ENCODE measurements at regions not wholly inside any gene's neighbourhood (a gene's known extent, or its start where the extent isn't known, plus 50 kb on each side); places are given as distances from the start of the nearest gene placed in this dataset.
A peak's percentile ranks its signal among the peaks of the same experiment; 100 is the strongest.

GRCh38 chr10:61024856-61025201 is 80.8 kb upstream of the RHOBTB1 start:
- POLR2A ChIA-PET: no interaction called here
- peak; percentile 58 for DNase-seq (ENCODE audit: extremely low spot score)
- TF ChIP-seq SUZ12 (IDR thresholded peaks at IDR 0.05) (no peak), FOXA1 (IDR thresholded peaks at IDR 0.05) (no peak), L3MBTL2 (conservative IDR thresholded peaks at IDR 0.05) (no peak), PKNOX1 (IDR thresholded peaks at IDR 0.05) (no peak), LEF1 (IDR thresholded peaks at IDR 0.05; ENCODE audit: borderline replicate concordance) (no peak), ZNF384 (IDR thresholded peaks at IDR 0.05) (no peak), SP1 (IDR thresholded peaks at IDR 0.05) (no peak), NFRKB (IDR thresholded peaks at IDR 0.05) (no peak)
- CTCF ChIA-PET: interaction anchor here (0.6 to 1.5 kb wide), 9 partner anchors 10 to 208 kb away, joined by 3 to 8 read pairs (median 3); no protein-coding TSS in a partner anchor

GRCh38 chr10:61024151-61024855 is 80.3 kb upstream of the RHOBTB1 start:
- POLR2A ChIA-PET: interaction anchor here (0.6 kb wide), 1 partner anchor 79 kb away, joined by 3 read pairs; no protein-coding TSS in a partner anchor
- TF ChIP-seq SP1 (IDR thresholded peaks at IDR 0.05): no peak
- TF ChIP-seq L3MBTL2 (conservative IDR thresholded peaks at IDR 0.05): no peak
- no peak for TF ChIP-seq ZNF384 (IDR thresholded peaks at IDR 0.05)
- TF ChIP-seq TARDBP (IDR thresholded peaks at IDR 0.05): no peak
- TF ChIP-seq FOXA1 (IDR thresholded peaks at IDR 0.05): no peak
- no peak for TF ChIP-seq FOXK2 (IDR thresholded peaks at IDR 0.05)
- no peak for DNase-seq (ENCODE audit: extremely low spot score)
- CTCF ChIA-PET: interaction anchor here (0.7 to 1.5 kb wide), 6 partner anchors 9 to 131 kb away, joined by 3 to 8 read pairs (median 4); no protein-coding TSS in a partner anchor

- CTCF ChIA-PET: interaction anchor here (1.1 kb wide), 1 partner anchor 10 kb away, joined by 5 read pairs; no protein-coding TSS in a partner anchor
- TF ChIP-seq LEF1 (IDR thresholded peaks at IDR 0.05; ENCODE audit: borderline replicate concordance) (no peak), FOXA1 (IDR thresholded peaks at IDR 0.05) (no peak), SP1 (IDR thresholded peaks at IDR 0.05) (no peak), NFRKB (IDR thresholded peaks at IDR 0.05) (no peak), L3MBTL2 (conservative IDR thresholded peaks at IDR 0.05) (no peak), CTBP1 (IDR thresholded peaks at IDR 0.05; ENCODE audit: borderline replicate concordance) (no peak), BHLHE40 (IDR thresholded peaks at IDR 0.05; ENCODE audit: borderline replicate concordance) (no peak), TARDBP (IDR thresholded peaks at IDR 0.05) (no peak), FOXK2 (IDR thresholded peaks at IDR 0.05) (no peak), ELF4 (IDR thresholded peaks at IDR 0.05) (no peak), SUZ12 (IDR thresholded peaks at IDR 0.05) (no peak), FOXM1 (IDR thresholded peaks at IDR 0.05; ENCODE audit: borderline replicate concordance) (no peak), ZNF384 (IDR thresholded peaks at IDR 0.05) (no peak)
- no peak for DNase-seq (ENCODE audit: extremely low spot score)
- POLR2A ChIA-PET: no interaction called here
Observed at GRCh38 chr10:61023053-61023452, 79.1 kb upstream of the RHOBTB1 start.

- no peak for DNase-seq (ENCODE audit: extremely low spot score)
- ChIA-PET CTCF (no interaction called here), POLR2A (no interaction called here)
- TF ChIP-seq ELF4 (IDR thresholded peaks at IDR 0.05): no peak
- no peak for TF ChIP-seq LEF1 (IDR thresholded peaks at IDR 0.05; ENCODE audit: borderline replicate concordance)
- TF ChIP-seq SUZ12 (IDR thresholded peaks at IDR 0.05): no peak
- no peak for TF ChIP-seq FOXK2 (IDR thresholded peaks at IDR 0.05)
- no peak for TF ChIP-seq TARDBP (IDR thresholded peaks at IDR 0.05)
Observed at GRCh38 chr10:61021926-61022325, 77.9 kb upstream of the RHOBTB1 start.

GRCh38 chr10:61020420-61021158 is 76.6 kb upstream of the RHOBTB1 start:
- DNase-seq (ENCODE audit: extremely low spot score): no peak
- ChIA-PET CTCF (no interaction called here), POLR2A (no interaction called here)
- TF ChIP-seq CTBP1 (IDR thresholded peaks at IDR 0.05; ENCODE audit: borderline replicate concordance) (no peak), TARDBP (IDR thresholded peaks at IDR 0.05) (no peak), PKNOX1 (IDR thresholded peaks at IDR 0.05) (no peak), SP1 (IDR thresholded peaks at IDR 0.05) (no peak), HDGF (IDR thresholded peaks at IDR 0.05; ENCODE audit: borderline replicate concordance) (no peak), FOXM1 (IDR thresholded peaks at IDR 0.05; ENCODE audit: borderline replicate concordance) (no peak), FOXK2 (IDR thresholded peaks at IDR 0.05) (no peak), NFRKB (IDR thresholded peaks at IDR 0.05) (no peak), L3MBTL2 (conservative IDR thresholded peaks at IDR 0.05) (no peak), ARNT (IDR thresholded peaks at IDR 0.05) (no peak), FOXA1 (IDR thresholded peaks at IDR 0.05) (no peak), ELF4 (IDR thresholded peaks at IDR 0.05) (no peak), LEF1 (IDR thresholded peaks at IDR 0.05; ENCODE audit: borderline replicate concordance) (no peak), SUZ12 (IDR thresholded peaks at IDR 0.05) (no peak), BHLHE40 (IDR thresholded peaks at IDR 0.05; ENCODE audit: borderline replicate concordance) (no peak), ZNF384 (IDR thresholded peaks at IDR 0.05) (no peak)

- no peak for DNase-seq (ENCODE audit: extremely low spot score)
- ChIA-PET POLR2A (no interaction called here), CTCF (no interaction called here)
- no peak for TF ChIP-seq FOXM1 (IDR thresholded peaks at IDR 0.05; ENCODE audit: borderline replicate concordance)
- TF ChIP-seq PKNOX1 (IDR thresholded peaks at IDR 0.05): no peak
- TF ChIP-seq FOXK2 (IDR thresholded peaks at IDR 0.05): no peak
- TF ChIP-seq SUZ12 (IDR thresholded peaks at IDR 0.05): no peak
- no peak for TF ChIP-seq HDGF (IDR thresholded peaks at IDR 0.05; ENCODE audit: borderline replicate concordance)
- no peak for TF ChIP-seq SP1 (IDR thresholded peaks at IDR 0.05)
- TF ChIP-seq TARDBP (IDR thresholded peaks at IDR 0.05): no peak
- TF ChIP-seq NFRKB (IDR thresholded peaks at IDR 0.05): no peak
Observed at GRCh38 chr10:61018146-61018545, 74.2 kb upstream of the RHOBTB1 start.
